Loucy (cell line): ENCODE measurements at regions not wholly inside any gene's neighbourhood (a gene's known extent, or its start where the extent isn't known, plus 50 kb on each side); places are given as distances from the start of the nearest gene placed in this dataset.

Experiments
- CTCF ChIP-seq: fragments of 200-600 bp; sonication (generic); conservative IDR thresholded peaks from 2 replicates; pipeline ENCODE4 v1.5.1; 2014; ENCODE audit warnings: mild to moderate bottlenecking, antibody characterized with exemption, low read length
- EZH2phosphoT487 ChIP-seq: fragments of 200-600 bp; IDR thresholded peaks from 2 replicates; pipeline ENCODE4 v1.6.1; 2018; ENCODE audit warnings: antibody characterized with exemption, mild to moderate bottlenecking, moderate library complexity, borderline replicate concordance

- TF ChIP-seq CTCF (no peak), EZH2phosphoT487 (no peak)
These were observed 409.2 kb upstream of the TMPO start for GRCh38 chr12:98106031-98106683.
